ENCODE measurements at regions not wholly inside any gene's neighbourhood (a gene's known extent, or its start where the extent isn't known, plus 50 kb on each side); places are given as distances from the start of the nearest gene placed in this dataset.

DNA sequence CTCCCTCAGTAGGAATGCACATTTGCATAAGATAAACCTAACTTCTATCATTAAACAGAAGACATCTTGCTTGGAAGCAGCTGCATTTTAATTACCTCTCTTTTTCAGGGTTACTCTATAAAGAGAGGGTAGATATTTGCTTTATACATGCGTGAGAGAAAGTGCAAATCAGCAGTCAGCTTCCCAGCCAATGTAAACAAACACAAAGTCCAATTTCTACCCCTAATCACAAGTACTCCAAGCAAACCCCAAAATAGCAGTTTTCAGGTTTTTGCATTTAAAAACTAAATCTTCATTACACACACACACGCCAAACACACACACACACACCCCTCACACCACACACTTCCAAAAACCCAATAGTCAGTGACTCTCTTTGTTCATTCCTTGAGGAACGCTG is 303.9 kb upstream of the ALCAM start:
- Histone ChIP-seq H2AFZ (ENCODE audit: low read length) (no peak overlapping the region), H4K91ac (ENCODE audit: insufficient read length, low read depth, low read length) (no peak overlapping the region), H3K27ac (ENCODE audit: insufficient read length, low read depth, low read length) (no peak overlapping the region), H3K9me3 (ENCODE audit: control insufficient read depth, low read depth, low read length) (no peaks in the 10 kb centered on the region), H2AK5ac (ENCODE audit: insufficient read length, low read length) (no peak overlapping the region), H3K79me2 (ENCODE audit: insufficient read depth, low read length) (no peaks in the 10 kb centered on the region), H3K18ac (ENCODE audit: insufficient read length, low read depth, low read length) (no peak overlapping the region), H2BK5ac (ENCODE audit: insufficient read length, low read length) (no peak overlapping the region), H2BK12ac (ENCODE audit: insufficient read length, low read depth, low read length) (no peak overlapping the region), H3T11ph (ENCODE audit: low read length) (no peak overlapping the region), H4K20me1 (ENCODE audit: control insufficient read depth, insufficient read depth, insufficient read length) (no peaks in the 10 kb centered on the region), H3K23ac (ENCODE audit: insufficient read length, low read depth, low read length) (no peak overlapping the region), H4K5ac (ENCODE audit: insufficient read length, low read depth, low read length) (no peak overlapping the region), H3K27me3 (ENCODE audit: insufficient read depth, low read length) (no peaks in the 10 kb centered on the region), H3K79me1 (ENCODE audit: insufficient read depth, low read depth, low read length, poor library complexity, severe bottlenecking) (no peaks in the 10 kb centered on the region), H3K23me2 (ENCODE audit: insufficient read length, low read depth, low read length, poor library complexity, severe bottlenecking) (no peaks in the 10 kb centered on the region), H3K4me2 (ENCODE audit: insufficient read depth, insufficient read length, low read length) (no peak overlapping the region), H2BK120ac (ENCODE audit: low read depth, low read length, poor library complexity, severe bottlenecking) (no peak overlapping the region), H3K4me1 (ENCODE audit: insufficient read depth, low read length) (no peaks in the 10 kb centered on the region), H3K4ac (ENCODE audit: low read depth, low read length) (no peak overlapping the region), H3K14ac (ENCODE audit: insufficient read depth, low read length) (no peak overlapping the region), H4K8ac (replicated peaks; ENCODE audit: insufficient read length, low read depth, low read length) (no peak overlapping the region), H3K9ac (ENCODE audit: extremely low read depth, insufficient read length, low read length) (no peak overlapping the region), H3K56ac (ENCODE audit: insufficient read length, low read depth, low read length) (no peak overlapping the region), H2BK15ac (ENCODE audit: low read depth, low read length) (no peak overlapping the region), H2BK20ac (ENCODE audit: low read depth, low read length, poor library complexity, severe bottlenecking) (no peak overlapping the region)
- no peak overlapping the region for H3K4me3 Mint-ChIP-seq
- WGBS (ENCODE audit: extremely low coverage, insufficient read length, low lambda C conversion rate) = 100% methylated on average over 1 of the region's 3 CpGs
- TF ChIP-seq, protein P1, sequence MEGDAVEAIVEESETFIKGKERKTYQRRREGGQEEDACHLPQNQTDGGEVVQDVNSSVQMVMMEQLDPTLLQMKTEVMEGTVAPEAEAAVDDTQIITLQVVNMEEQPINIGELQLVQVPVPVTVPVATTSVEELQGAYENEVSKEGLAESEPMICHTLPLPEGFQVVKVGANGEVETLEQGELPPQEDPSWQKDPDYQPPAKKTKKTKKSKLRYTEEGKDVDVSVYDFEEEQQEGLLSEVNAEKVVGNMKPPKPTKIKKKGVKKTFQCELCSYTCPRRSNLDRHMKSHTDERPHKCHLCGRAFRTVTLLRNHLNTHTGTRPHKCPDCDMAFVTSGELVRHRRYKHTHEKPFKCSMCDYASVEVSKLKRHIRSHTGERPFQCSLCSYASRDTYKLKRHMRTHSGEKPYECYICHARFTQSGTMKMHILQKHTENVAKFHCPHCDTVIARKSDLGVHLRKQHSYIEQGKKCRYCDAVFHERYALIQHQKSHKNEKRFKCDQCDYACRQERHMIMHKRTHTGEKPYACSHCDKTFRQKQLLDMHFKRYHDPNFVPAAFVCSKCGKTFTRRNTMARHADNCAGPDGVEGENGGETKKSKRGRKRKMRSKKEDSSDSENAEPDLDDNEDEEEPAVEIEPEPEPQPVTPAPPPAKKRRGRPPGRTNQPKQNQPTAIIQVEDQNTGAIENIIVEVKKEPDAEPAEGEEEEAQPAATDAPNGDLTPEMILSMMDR (conservative IDR thresholded peaks at IDR 0.05) = no peak
- peaks cover 0 to 3% (median 2%) of the 10 kb centered on the region in 3 experiments; a peak in 3 of 7 replicates for H3K36me3 Mint-ChIP-seq (ENCODE audit: insufficient read depth in 1 of 3, low read depth in 3 of 3)
- DNase-seq = no peak
- no peak overlapping the region; a peak in 1 of 7 replicates for H3K27ac Mint-ChIP-seq
- H3K9me3 Mint-ChIP-seq = peaks cover 0 to 2% of the 10 kb centered on the region in 2 experiments; a peak in 1 of 5 replicates
- peaks cover 4% of the 10 kb centered on the region in 2 experiments for H3K4me1 Mint-ChIP-seq
- H3K27me3 Mint-ChIP-seq (ENCODE audit: low read depth) = no peaks in the 10 kb centered on the region
